SK-N-MC (cell line): ENCODE measurements at regions not wholly inside any gene's neighbourhood (a gene's known extent, or its start where the extent isn't known, plus 50 kb on each side); places are given as distances from the start of the nearest gene placed in this dataset.

Source experiments
- EZH2 ChIP-seq: fragments of 200-600 bp; sonication (generic); IDR thresholded peaks from one replicate; pipeline ENCODE4 v1.6.1; 2017; ENCODE audit warnings: antibody characterized with exemption
- POLR2AphosphoS5 ChIP-seq: IDR thresholded peaks from 2 replicates; pipeline ENCODE4 v1.6.1; 2012; ENCODE audit warnings: mild to moderate bottlenecking, low read depth, low read length, borderline replicate concordance

DNA sequence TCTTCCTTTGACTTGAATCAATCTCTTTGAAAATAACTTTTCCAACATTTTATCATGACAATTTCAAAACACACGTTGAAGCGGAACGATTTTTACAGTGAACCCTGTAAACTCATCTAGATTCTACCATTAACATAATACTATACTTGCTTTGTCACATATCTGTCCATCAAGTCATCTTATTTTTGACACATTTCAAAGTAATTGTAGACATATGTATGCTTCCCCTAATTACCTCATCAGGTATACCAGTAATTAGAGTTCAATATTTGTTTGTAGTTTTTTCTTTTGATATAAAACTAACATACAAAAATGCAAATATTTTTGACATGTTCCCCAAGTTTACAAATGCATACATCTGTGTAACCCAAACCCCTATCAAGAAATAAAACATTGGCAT lies 140.4 kb downstream of the DACT1 start:
- TF ChIP-seq POLR2AphosphoS5 (no peak), EZH2 (no peak)
